ENCODE measurements at regions not wholly inside any gene's neighbourhood (a gene's known extent, or its start where the extent isn't known, plus 50 kb on each side); places are given as distances from the start of the nearest gene placed in this dataset.
"Not testable (repeated sequence)": the region's sequence is repeated elsewhere in the genome, so short reads cannot be mapped to it uniquely, and the experiment has no call there.

DNA sequence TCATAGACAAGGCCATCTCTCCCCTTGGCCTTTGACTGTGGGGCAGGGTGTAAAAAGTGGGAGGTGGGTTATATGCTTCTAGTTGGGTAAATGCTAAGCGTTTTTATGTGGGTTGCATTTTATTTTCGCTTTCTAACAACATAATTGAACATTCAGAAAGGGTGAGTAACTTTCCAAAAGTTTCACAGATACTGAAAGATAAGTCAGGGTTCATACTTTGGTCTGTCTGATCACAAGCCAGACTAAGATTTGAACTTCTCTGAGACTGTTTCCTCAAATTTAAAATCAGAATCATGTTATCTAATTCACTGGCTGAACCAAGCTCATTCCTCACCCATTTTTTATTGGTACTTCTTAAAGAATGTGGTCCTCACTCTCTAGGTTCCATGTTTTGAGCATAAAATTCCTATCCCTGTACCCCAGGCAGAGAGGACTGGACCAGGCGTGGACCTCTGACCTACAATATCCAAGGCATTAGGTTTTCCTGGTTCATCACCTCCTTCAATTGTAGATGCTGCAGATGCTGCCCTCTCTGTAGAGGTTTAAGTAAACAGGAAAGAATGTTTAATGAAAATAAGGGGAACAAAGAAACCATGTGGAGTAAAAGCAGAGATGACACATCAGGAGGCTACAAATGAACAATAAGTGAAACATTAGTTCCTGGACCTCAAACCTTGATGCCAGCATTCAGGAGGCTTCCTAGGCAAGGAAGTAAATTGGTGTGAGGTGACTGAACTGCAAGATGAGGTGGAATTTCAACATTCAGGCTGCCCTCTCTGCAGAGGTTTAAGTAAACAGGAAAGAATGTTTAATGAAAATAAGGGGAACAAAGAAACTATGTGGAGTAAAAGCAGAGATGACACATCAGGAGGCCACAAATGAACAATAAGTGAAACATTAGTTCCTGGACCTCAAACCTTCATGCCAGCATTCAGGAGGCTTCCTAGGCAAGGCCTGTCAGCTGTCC, 198.8 kb upstream of the ZNF658 start:
- not testable (repeated sequence) for TF ChIP-seq KDM5A (IDR thresholded peaks at IDR 0.05); PHF8 (IDR thresholded peaks at IDR 0.05; ENCODE audit: borderline replicate concordance, low read depth); POLR2A (IDR thresholded peaks at IDR 0.05; ENCODE audit: low read length); CTCF (IDR thresholded peaks at IDR 0.05); POLR2AphosphoS2 (conservative IDR thresholded peaks at IDR 0.05; ENCODE audit: low read length); HES2 (IDR thresholded peaks at IDR 0.05); FOSL2 (IDR thresholded peaks at IDR 0.05); FOSL2 (CRISPR knock-in tag; IDR thresholded peaks at IDR 0.05); RFX5 (IDR thresholded peaks at IDR 0.05); HOXB5 (CRISPR knock-in tag; IDR thresholded peaks at IDR 0.05); NR3C1 (IDR thresholded peaks at IDR 0.05)
- TF ChIP-seq, protein P1, sequence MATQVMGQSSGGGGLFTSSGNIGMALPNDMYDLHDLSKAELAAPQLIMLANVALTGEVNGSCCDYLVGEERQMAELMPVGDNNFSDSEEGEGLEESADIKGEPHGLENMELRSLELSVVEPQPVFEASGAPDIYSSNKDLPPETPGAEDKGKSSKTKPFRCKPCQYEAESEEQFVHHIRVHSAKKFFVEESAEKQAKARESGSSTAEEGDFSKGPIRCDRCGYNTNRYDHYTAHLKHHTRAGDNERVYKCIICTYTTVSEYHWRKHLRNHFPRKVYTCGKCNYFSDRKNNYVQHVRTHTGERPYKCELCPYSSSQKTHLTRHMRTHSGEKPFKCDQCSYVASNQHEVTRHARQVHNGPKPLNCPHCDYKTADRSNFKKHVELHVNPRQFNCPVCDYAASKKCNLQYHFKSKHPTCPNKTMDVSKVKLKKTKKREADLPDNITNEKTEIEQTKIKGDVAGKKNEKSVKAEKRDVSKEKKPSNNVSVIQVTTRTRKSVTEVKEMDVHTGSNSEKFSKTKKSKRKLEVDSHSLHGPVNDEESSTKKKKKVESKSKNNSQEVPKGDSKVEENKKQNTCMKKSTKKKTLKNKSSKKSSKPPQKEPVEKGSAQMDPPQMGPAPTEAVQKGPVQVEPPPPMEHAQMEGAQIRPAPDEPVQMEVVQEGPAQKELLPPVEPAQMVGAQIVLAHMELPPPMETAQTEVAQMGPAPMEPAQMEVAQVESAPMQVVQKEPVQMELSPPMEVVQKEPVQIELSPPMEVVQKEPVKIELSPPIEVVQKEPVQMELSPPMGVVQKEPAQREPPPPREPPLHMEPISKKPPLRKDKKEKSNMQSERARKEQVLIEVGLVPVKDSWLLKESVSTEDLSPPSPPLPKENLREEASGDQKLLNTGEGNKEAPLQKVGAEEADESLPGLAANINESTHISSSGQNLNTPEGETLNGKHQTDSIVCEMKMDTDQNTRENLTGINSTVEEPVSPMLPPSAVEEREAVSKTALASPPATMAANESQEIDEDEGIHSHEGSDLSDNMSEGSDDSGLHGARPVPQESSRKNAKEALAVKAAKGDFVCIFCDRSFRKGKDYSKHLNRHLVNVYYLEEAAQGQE (IDR thresholded peaks at IDR 0.05): not testable (repeated sequence)
